Choroid plexus epithelial cell (primary cell): ENCODE measurements at regions not wholly inside any gene's neighbourhood (a gene's known extent, or its start where the extent isn't known, plus 50 kb on each side); places are given as distances from the start of the nearest gene placed in this dataset.

ENCODE experiments used
- DNase-seq: peaks from one replicate; pipeline ENCODE4 v3.0.0-alpha.2; 2010; ENCODE audit warnings: low read depth
- H3K4me3 ChIP-seq: 2 replicates; pipeline ENCODE4 v1.5.1; 2011; ENCODE audit warnings: low read depth, mild to moderate bottlenecking, control low read depth, low read length, moderate library complexity
- CTCF ChIP-seq: conservative IDR thresholded peaks from 2 replicates; pipeline ENCODE4 v1.5.1; 2011; ENCODE audit warnings: low read depth, mild to moderate bottlenecking, control low read depth, inconsistent platforms, low read length, moderate library complexity

GRCh38 chr5:167985373-167985772, 306.1 kb upstream of the WWC1 start:
- no peak for DNase-seq
- TF ChIP-seq CTCF, result no peak
- no peak overlapping the region for H3K4me3 ChIP-seq

GRCh38 chr5:167987490-167988280, 303.8 kb upstream of the WWC1 start:
- no peak for TF ChIP-seq CTCF
- no peak overlapping the region for H3K4me3 ChIP-seq
- no peak for DNase-seq

GRCh38 chr5:167992868-167993267, 298.6 kb upstream of the WWC1 start:
- DNase-seq, result no peak

GRCh38 chr5:167993771-167994170, 297.7 kb upstream of the WWC1 start:
- DNase-seq, result no peak
- TF ChIP-seq CTCF, result no peak
- no peak overlapping the region for H3K4me3 ChIP-seq

More at GRCh38 chr5:167992868-167993267, 298.6 kb upstream of the WWC1 start:
- TF ChIP-seq CTCF, result no peak
- no peak overlapping the region for H3K4me3 ChIP-seq

GRCh38 chr5:167995844-167996425, 295.5 kb upstream of the WWC1 start:
- no peak for TF ChIP-seq CTCF
- no peak for DNase-seq
- H3K4me3 ChIP-seq, result no peak overlapping the region

- no peak for DNase-seq
- H3K4me3 ChIP-seq, result no peak overlapping the region
Observed at GRCh38 chr5:167998148-167998767, 293.2 kb upstream of the WWC1 start.

More at GRCh38 chr5:167998148-167998767, 293.2 kb upstream of the WWC1 start:
- no peak for TF ChIP-seq CTCF
